ENCODE measurements at regions not wholly inside any gene's neighbourhood (a gene's known extent, or its start where the extent isn't known, plus 50 kb on each side); places are given as distances from the start of the nearest gene placed in this dataset.
"Not testable (repeated sequence)": the region's sequence is repeated elsewhere in the genome, so short reads cannot be mapped to it uniquely, and the experiment has no call there.

DNA sequence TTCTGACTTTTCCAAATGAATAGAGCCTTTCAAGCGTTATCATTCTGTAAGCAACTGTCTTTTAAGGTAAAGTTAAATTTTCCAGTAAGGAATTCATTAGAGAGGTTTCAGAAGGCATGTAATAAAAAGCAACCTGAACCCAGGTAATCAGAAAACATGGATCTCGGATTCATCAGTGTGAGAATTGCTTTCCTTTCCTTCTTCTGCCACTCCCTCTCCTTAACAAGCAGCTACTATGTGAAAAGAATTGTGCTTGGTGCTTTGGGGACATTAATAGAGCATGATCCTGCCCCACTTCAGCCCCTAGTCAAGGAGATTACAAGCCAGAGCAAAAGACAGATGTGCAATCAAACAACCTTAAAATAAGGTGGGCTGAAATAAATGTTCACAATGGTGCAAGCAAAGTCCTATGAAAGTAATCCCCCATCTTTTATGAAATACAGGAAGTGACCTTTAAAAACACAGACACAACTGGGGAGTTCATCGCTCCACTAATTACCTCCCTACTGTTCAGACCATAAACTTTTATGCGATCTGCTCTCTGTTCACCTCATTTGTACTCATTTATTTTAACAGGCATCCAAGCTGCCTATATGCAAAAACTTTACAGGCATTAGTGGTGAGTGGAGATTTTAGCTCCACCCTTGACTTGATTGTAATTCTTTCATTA is 122.9 kb upstream of the RASGEF1B start:
- peaks cover 8% of the 10 kb centered on the region for H3K27me3 ChIP-seq (ENCODE audit: control insufficient read depth, insufficient read depth, low read length)
- H3K9ac ChIP-seq (ENCODE audit: low read depth, low read length), result no peak overlapping the region
- H3K4me3 ChIP-seq (ENCODE audit: low read length), result no peak overlapping the region
- H3K36me3 ChIP-seq (ENCODE audit: insufficient read depth, low read length), result no peaks in the 10 kb centered on the region
- no peaks in the 10 kb centered on the region for H3K4me1 ChIP-seq (ENCODE audit: control insufficient read depth, insufficient read depth, low read length)
- no peaks in the 10 kb centered on the region for H3K9me3 ChIP-seq (replicated peaks; ENCODE audit: low read length)
- H3K4me2 ChIP-seq (ENCODE audit: low read length), result no peak overlapping the region

DNA sequence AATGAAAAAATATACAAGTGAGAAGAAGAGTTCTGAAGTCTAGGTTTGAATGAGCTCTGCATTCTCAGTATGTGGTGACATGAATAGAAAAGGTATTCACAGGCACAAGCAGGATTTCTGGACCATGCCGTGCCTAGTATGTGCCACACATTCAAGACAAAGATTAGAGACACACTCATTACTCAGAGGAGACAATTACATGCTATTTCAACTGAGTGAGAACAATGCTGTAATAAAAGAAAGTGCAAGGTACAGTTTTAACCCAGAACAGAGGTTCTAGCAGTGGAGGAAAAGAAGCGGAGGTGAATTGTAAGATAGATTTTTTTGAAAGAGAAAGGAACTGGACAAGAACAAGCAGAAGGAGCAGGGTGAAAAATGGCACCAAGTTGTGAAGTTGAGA is 121.0 kb upstream of the RASGEF1B start:
- Histone ChIP-seq H3K4me3 (ENCODE audit: low read length) (no peak overlapping the region), H3K4me2 (ENCODE audit: low read length) (no peak overlapping the region), H3K9ac (ENCODE audit: low read depth, low read length) (no peak overlapping the region), H3K4me1 (ENCODE audit: control insufficient read depth, insufficient read depth, low read length) (no peaks in the 10 kb centered on the region), H3K36me3 (ENCODE audit: insufficient read depth, low read length) (no peaks in the 10 kb centered on the region), H3K27me3 (ENCODE audit: control insufficient read depth, insufficient read depth, low read length) (peaks cover 6% of the 10 kb centered on the region), H3K9me3 (replicated peaks; ENCODE audit: low read length) (no peaks in the 10 kb centered on the region)

- H3K4me2 ChIP-seq (ENCODE audit: low read length), result no peak overlapping the region
- H3K36me3 ChIP-seq (ENCODE audit: insufficient read depth, low read length), result no peaks in the 10 kb centered on the region
- no peaks in the 10 kb centered on the region for H3K9me3 ChIP-seq (replicated peaks; ENCODE audit: low read length)
Observed at GRCh38 chr4:81590596-81590995, 118.9 kb upstream of the RASGEF1B start.

GRCh38 chr4:81589262-81589661 is 117.6 kb upstream of the RASGEF1B start:
- Histone ChIP-seq H3K9ac (ENCODE audit: low read depth, low read length) (no peak overlapping the region), H3K9me3 (replicated peaks; ENCODE audit: low read length) (no peaks in the 10 kb centered on the region), H3K4me2 (ENCODE audit: low read length) (no peak overlapping the region)

More at GRCh38 chr4:81590596-81590995, 118.9 kb upstream of the RASGEF1B start:
- peaks cover 5% of the 10 kb centered on the region for H3K27me3 ChIP-seq (ENCODE audit: control insufficient read depth, insufficient read depth, low read length)
- H3K9ac ChIP-seq (ENCODE audit: low read depth, low read length), result no peak overlapping the region
- H3K4me3 ChIP-seq (ENCODE audit: low read length), result no peak overlapping the region
- H3K4me1 ChIP-seq (ENCODE audit: control insufficient read depth, insufficient read depth, low read length), result no peaks in the 10 kb centered on the region

DNA sequence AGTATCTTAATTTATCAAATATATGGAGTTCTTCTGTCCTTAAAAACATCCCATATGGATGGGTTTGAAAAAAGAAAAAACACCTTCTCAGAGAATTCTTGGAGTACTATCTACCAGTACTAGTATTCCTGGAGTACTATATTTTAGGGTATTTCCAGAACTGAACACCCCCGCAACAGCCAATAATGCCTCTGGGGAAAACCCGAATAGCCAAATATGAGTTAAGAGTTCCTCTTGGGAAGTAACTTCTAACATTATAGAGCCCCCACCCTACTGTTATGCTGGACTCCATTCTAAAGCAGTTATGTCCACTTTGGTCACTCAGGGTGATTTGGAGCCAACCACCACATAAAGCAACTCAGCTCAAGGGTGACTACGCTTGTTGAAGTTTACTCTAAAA is 115.0 kb upstream of the RASGEF1B start:
- Histone ChIP-seq H3K36me3 (ENCODE audit: insufficient read depth, low read length) (no peaks in the 10 kb centered on the region), H3K27me3 (ENCODE audit: control insufficient read depth, insufficient read depth, low read length) (peaks cover 3% of the 10 kb centered on the region), H3K4me2 (ENCODE audit: low read length) (no peak overlapping the region), H3K9ac (ENCODE audit: low read depth, low read length) (no peak overlapping the region), H3K4me3 (ENCODE audit: low read length) (no peak overlapping the region), H3K9me3 (replicated peaks; ENCODE audit: low read length) (no peaks in the 10 kb centered on the region), H3K4me1 (ENCODE audit: control insufficient read depth, insufficient read depth, low read length) (no peaks in the 10 kb centered on the region)

More at GRCh38 chr4:81589262-81589661, 117.6 kb upstream of the RASGEF1B start:
- H3K4me3 ChIP-seq (ENCODE audit: low read length), result no peak overlapping the region
- no peaks in the 10 kb centered on the region for H3K4me1 ChIP-seq (ENCODE audit: control insufficient read depth, insufficient read depth, low read length)
- H3K36me3 ChIP-seq (ENCODE audit: insufficient read depth, low read length), result no peaks in the 10 kb centered on the region
- H3K27me3 ChIP-seq (ENCODE audit: control insufficient read depth, insufficient read depth, low read length), result peaks cover 5% of the 10 kb centered on the region

GRCh38 chr4:81580994-81581374 is 109.3 kb upstream of the RASGEF1B start:
- H3K9ac ChIP-seq (ENCODE audit: low read depth, low read length); H3K4me3 ChIP-seq (ENCODE audit: low read length); H3K4me2 ChIP-seq (ENCODE audit: low read length); H3K36me3 ChIP-seq (ENCODE audit: insufficient read depth, low read length); H3K9me3 ChIP-seq (replicated peaks; ENCODE audit: low read length); H3K4me1 ChIP-seq (ENCODE audit: control insufficient read depth, insufficient read depth, low read length); H3K27me3 ChIP-seq (ENCODE audit: control insufficient read depth, insufficient read depth, low read length): not testable (repeated sequence)

- H3K27me3 ChIP-seq (ENCODE audit: control insufficient read depth, insufficient read depth, low read length), result no peaks in the 10 kb centered on the region
- no peaks in the 10 kb centered on the region for H3K36me3 ChIP-seq (ENCODE audit: insufficient read depth, low read length)
- no peak overlapping the region for H3K4me2 ChIP-seq (ENCODE audit: low read length)
- H3K4me3 ChIP-seq (ENCODE audit: low read length), result no peak overlapping the region
- no peak overlapping the region for H3K9ac ChIP-seq (ENCODE audit: low read depth, low read length)
- no peaks in the 10 kb centered on the region for H3K9me3 ChIP-seq (replicated peaks; ENCODE audit: low read length)
- H3K4me1 ChIP-seq (ENCODE audit: control insufficient read depth, insufficient read depth, low read length), result no peaks in the 10 kb centered on the region
Observed at GRCh38 chr4:81580346-81580993, 108.8 kb upstream of the RASGEF1B start.

DNA sequence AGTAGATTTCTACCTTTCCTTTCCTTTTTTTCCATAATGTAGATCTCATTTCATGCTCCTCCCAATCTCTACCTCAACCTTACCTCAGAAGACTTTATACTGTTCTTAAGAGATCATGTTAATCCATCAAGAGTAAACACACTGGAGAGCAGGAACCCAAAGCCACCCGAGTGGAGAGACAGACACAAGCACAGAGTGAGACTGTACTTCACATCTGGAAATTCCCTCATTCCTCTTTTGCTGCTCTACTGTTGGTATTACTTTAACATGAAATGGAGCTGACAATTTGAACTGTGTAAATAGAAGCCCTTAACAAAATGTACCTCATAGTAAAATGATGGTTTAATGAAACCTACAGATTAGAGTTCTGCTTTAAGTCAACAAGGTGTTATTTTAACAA is 105.7 kb upstream of the RASGEF1B start:
- H3K27me3 ChIP-seq (ENCODE audit: control insufficient read depth, insufficient read depth, low read length), result no peaks in the 10 kb centered on the region
- H3K36me3 ChIP-seq (ENCODE audit: insufficient read depth, low read length), result no peaks in the 10 kb centered on the region
- no peaks in the 10 kb centered on the region for H3K9me3 ChIP-seq (replicated peaks; ENCODE audit: low read length)
- no peak overlapping the region for H3K4me2 ChIP-seq (ENCODE audit: low read length)
- no peaks in the 10 kb centered on the region for H3K4me1 ChIP-seq (ENCODE audit: control insufficient read depth, insufficient read depth, low read length)
- no peak overlapping the region for H3K4me3 ChIP-seq (ENCODE audit: low read length)
- no peak overlapping the region for H3K9ac ChIP-seq (ENCODE audit: low read depth, low read length)

DNA sequence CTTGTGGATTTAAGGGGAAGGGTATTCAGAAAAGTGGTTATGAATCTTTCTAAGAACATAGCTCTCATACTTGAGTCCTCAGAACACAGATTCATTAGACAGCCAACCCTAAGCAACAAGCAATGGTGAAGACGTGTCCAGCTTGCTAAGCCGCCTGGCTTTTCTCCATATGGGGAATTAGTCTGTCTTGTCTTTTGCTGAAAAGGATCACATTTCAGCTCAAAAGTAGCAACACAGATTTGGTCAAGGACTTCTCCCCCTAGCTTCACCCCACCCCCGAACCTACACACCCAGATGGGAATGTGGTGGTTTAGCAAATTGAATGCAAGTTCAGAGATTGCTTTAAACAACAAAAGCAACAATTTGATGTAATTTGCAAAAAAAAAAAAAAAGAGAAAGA is 103.3 kb upstream of the RASGEF1B start:
- Histone ChIP-seq H3K9ac (ENCODE audit: low read depth, low read length) (no peak overlapping the region), H3K4me1 (ENCODE audit: control insufficient read depth, insufficient read depth, low read length) (no peaks in the 10 kb centered on the region)

DNA sequence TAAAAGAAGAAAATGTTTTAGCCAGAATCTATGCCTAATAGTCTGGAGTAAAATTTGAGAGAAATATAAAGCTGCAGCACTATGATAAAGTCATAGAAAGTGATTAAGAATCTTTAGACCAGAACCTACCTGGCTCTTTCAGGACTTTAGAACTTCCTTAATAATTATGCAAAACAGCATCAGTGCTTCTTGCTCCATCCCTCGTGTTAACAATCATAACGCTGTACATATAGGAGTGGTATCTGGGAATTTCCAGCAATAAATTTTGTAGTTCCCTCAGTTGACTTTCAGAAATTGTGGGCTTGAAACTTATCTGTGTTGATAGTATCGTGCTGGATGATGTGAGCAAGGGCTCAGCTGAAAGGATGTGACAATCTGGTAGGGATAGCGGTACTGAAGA is 102.1 kb upstream of the RASGEF1B start:
- no peak overlapping the region for H3K4me3 ChIP-seq (ENCODE audit: low read length)
- no peaks in the 10 kb centered on the region for H3K27me3 ChIP-seq (ENCODE audit: control insufficient read depth, insufficient read depth, low read length)
- no peak overlapping the region for H3K4me2 ChIP-seq (ENCODE audit: low read length)
- H3K9ac ChIP-seq (ENCODE audit: low read depth, low read length), result no peak overlapping the region
- no peaks in the 10 kb centered on the region for H3K9me3 ChIP-seq (replicated peaks; ENCODE audit: low read length)
- H3K36me3 ChIP-seq (ENCODE audit: insufficient read depth, low read length), result no peaks in the 10 kb centered on the region
- no peaks in the 10 kb centered on the region for H3K4me1 ChIP-seq (ENCODE audit: control insufficient read depth, insufficient read depth, low read length)

More for the DNA sequence above, 103.3 kb upstream of the RASGEF1B start:
- Histone ChIP-seq H3K4me3 (ENCODE audit: low read length) (no peak overlapping the region), H3K27me3 (ENCODE audit: control insufficient read depth, insufficient read depth, low read length) (no peaks in the 10 kb centered on the region), H3K4me2 (ENCODE audit: low read length) (no peak overlapping the region), H3K9me3 (replicated peaks; ENCODE audit: low read length) (no peaks in the 10 kb centered on the region), H3K36me3 (ENCODE audit: insufficient read depth, low read length) (no peaks in the 10 kb centered on the region)

- no peak overlapping the region for H3K4me3 ChIP-seq (ENCODE audit: low read length)
- H3K9ac ChIP-seq (ENCODE audit: low read depth, low read length), result no peak overlapping the region
- no peak overlapping the region for H3K4me2 ChIP-seq (ENCODE audit: low read length)
- H3K27me3 ChIP-seq (ENCODE audit: control insufficient read depth, insufficient read depth, low read length), result no peaks in the 10 kb centered on the region
- H3K9me3 ChIP-seq (replicated peaks; ENCODE audit: low read length), result no peaks in the 10 kb centered on the region
- no peaks in the 10 kb centered on the region for H3K4me1 ChIP-seq (ENCODE audit: control insufficient read depth, insufficient read depth, low read length)
- no peaks in the 10 kb centered on the region for H3K36me3 ChIP-seq (ENCODE audit: insufficient read depth, low read length)
Observed at GRCh38 chr4:81572402-81572801, 100.7 kb upstream of the RASGEF1B start.

DNA sequence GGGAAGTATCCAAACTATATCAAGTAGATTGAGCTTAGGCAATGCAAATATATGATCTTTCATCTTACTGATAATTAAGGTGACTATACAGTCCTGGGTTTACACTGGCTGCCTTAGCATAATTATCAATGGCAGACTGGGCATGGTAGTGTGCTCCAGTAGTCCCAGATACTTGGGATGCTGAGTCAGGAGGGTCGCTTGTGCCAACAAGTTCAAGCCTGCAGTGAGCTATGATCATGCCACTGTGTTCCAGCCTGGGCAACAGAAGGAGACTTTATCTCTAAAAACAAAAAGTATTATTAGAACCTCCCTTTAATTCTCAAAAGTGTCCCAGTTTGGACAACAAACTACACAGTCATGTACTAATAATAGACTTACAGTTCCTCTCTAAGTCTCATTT is 99.4 kb upstream of the RASGEF1B start:
- Histone ChIP-seq H3K9me3 (replicated peaks; ENCODE audit: low read length) (no peaks in the 10 kb centered on the region), H3K4me1 (ENCODE audit: control insufficient read depth, insufficient read depth, low read length) (peaks cover 3% of the 10 kb centered on the region), H3K4me2 (ENCODE audit: low read length) (no peak overlapping the region), H3K9ac (ENCODE audit: low read depth, low read length) (no peak overlapping the region), H3K4me3 (ENCODE audit: low read length) (no peak overlapping the region), H3K36me3 (ENCODE audit: insufficient read depth, low read length) (no peaks in the 10 kb centered on the region), H3K27me3 (ENCODE audit: control insufficient read depth, insufficient read depth, low read length) (no peaks in the 10 kb centered on the region)

Data from skeletal muscle satellite cell (primary cell).